ENCODE measurements at regions not wholly inside any gene's neighbourhood (a gene's known extent, or its start where the extent isn't known, plus 50 kb on each side); places are given as distances from the start of the nearest gene placed in this dataset.
"Not testable (repeated sequence)": the region's sequence is repeated elsewhere in the genome, so short reads cannot be mapped to it uniquely, and the experiment has no call there.

DNA sequence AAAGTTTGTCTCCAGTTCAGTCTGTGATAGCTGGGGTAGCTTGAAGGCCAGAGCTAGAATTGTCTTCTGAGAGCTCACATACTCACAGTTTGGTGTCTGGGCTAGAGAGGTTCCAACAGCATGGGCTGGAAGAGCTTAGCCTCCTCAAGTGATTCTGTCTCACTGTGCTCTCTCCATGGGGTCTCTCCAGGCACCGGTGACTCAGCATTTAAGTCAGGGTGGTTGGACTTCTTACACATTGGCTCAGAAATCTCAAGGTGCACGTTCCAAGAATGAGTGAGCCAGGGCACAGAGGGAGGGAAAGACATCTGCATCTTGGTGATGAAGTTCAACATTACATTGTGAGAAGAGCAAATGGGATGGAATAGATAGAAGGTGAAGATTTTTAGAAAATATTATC lies 207.3 kb upstream of the DDX18 start:
- DNase-seq (ENCODE audit: extremely low read depth, low read depth), result no peak
- TF ChIP-seq CTCF (IDR thresholded peaks at IDR 0.05; ENCODE audit: low read depth, low read length, missing control alignments), result no peak
- no peak overlapping the region for H3K4me3 ChIP-seq (replicated peaks; ENCODE audit: low read depth, low read length)

GRCh38 chr2:117613101-117613500 lies 201.4 kb upstream of the DDX18 start:
- H3K4me3 ChIP-seq (replicated peaks; ENCODE audit: low read depth, low read length), result no peak overlapping the region
- TF ChIP-seq CTCF (IDR thresholded peaks at IDR 0.05; ENCODE audit: low read depth, low read length, missing control alignments), result no peak
- DNase-seq (ENCODE audit: extremely low read depth, low read depth), result no peak

GRCh38 chr2:117614296-117614695 lies 200.2 kb upstream of the DDX18 start:
- no peak for TF ChIP-seq CTCF (IDR thresholded peaks at IDR 0.05; ENCODE audit: low read depth, low read length, missing control alignments)
- DNase-seq (ENCODE audit: extremely low read depth, low read depth), result no peak

GRCh38 chr2:117614823-117615534 lies 199.5 kb upstream of the DDX18 start:
- TF ChIP-seq CTCF (IDR thresholded peaks at IDR 0.05; ENCODE audit: low read depth, low read length, missing control alignments), result no peak
- no peak for DNase-seq (ENCODE audit: extremely low read depth, low read depth)
- no peak overlapping the region for H3K4me3 ChIP-seq (replicated peaks; ENCODE audit: low read depth, low read length)

More at GRCh38 chr2:117614296-117614695, 200.2 kb upstream of the DDX18 start:
- H3K4me3 ChIP-seq (replicated peaks; ENCODE audit: low read depth, low read length), result no peak overlapping the region

DNA sequence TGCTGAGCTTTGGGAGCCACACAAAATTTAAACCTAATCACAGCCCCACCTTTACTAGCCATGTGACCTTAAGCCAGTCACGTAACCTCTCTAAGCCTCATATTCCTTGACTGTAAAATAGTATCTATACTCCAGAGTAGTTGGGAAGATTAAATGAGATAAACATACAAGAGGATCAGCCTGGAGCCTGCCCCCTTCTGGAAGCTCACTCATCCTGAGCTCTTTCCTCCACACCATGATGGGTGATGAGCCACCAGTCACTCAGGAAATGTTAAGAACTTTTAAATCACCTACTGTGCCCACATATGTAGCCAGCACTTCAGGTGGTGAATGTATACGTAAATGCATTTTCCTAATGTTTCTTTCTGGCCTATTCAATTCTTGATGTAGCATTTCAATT lies 195.9 kb upstream of the DDX18 start:
- no peak overlapping the region for H3K4me3 ChIP-seq (replicated peaks; ENCODE audit: low read depth, low read length)
- no peak for DNase-seq (ENCODE audit: extremely low read depth, low read depth)
- TF ChIP-seq CTCF (IDR thresholded peaks at IDR 0.05; ENCODE audit: low read depth, low read length, missing control alignments), result no peak

- DNase-seq (ENCODE audit: extremely low read depth, low read depth), result no peak
- TF ChIP-seq CTCF (IDR thresholded peaks at IDR 0.05; ENCODE audit: low read depth, low read length, missing control alignments), result no peak
- no peak overlapping the region for H3K4me3 ChIP-seq (replicated peaks; ENCODE audit: low read depth, low read length)
Measured at GRCh38 chr2:117621326-117621725, 193.2 kb upstream of the DDX18 start.

DNA sequence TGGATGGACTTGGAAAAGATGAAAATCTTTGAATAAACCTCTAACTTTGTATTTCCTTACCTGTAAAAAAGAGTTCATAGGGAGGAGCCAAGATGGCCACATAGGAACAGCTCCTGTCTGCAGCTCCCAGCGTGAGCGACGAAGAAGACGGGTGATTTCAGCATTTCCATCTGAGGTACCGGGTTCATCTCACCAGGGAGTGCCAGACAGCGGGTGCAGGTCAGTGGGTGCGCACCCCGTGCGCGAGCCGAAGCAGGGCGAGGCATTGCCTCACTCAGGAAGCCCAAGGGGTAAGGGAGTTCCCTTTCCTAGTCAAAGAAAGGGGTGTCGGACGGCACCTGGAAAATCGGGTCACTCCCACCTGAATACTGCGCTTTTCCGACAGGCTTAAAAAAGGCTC lies 191.3 kb upstream of the DDX18 start:
- not testable (repeated sequence) for DNase-seq (ENCODE audit: extremely low read depth, low read depth); H3K4me3 ChIP-seq (replicated peaks; ENCODE audit: low read depth, low read length)
